ENCODE measurements at regions not wholly inside any gene's neighbourhood (a gene's known extent, or its start where the extent isn't known, plus 50 kb on each side); places are given as distances from the start of the nearest gene placed in this dataset.

- TF ChIP-seq, protein P1, sequence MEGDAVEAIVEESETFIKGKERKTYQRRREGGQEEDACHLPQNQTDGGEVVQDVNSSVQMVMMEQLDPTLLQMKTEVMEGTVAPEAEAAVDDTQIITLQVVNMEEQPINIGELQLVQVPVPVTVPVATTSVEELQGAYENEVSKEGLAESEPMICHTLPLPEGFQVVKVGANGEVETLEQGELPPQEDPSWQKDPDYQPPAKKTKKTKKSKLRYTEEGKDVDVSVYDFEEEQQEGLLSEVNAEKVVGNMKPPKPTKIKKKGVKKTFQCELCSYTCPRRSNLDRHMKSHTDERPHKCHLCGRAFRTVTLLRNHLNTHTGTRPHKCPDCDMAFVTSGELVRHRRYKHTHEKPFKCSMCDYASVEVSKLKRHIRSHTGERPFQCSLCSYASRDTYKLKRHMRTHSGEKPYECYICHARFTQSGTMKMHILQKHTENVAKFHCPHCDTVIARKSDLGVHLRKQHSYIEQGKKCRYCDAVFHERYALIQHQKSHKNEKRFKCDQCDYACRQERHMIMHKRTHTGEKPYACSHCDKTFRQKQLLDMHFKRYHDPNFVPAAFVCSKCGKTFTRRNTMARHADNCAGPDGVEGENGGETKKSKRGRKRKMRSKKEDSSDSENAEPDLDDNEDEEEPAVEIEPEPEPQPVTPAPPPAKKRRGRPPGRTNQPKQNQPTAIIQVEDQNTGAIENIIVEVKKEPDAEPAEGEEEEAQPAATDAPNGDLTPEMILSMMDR (IDR thresholded peaks at IDR 0.05): no peak
- no peak for TF ChIP-seq ZFX (IDR thresholded peaks at IDR 0.05; ENCODE audit: borderline replicate concordance)
Observed at GRCh38 chrX:96405842-96406241, 278.8 kb upstream of the DIAPH2 start.

Measured in 22Rv1 (cell line).